Hepatic stellate cell (primary cell): ENCODE measurements at regions not wholly inside any gene's neighbourhood (a gene's known extent, or its start where the extent isn't known, plus 50 kb on each side); places are given as distances from the start of the nearest gene placed in this dataset.

Experiments
- DNase-seq: peaks from one replicate; pipeline ENCODE4 v3.0.0; 2011; ENCODE audit warnings: low spot score

DNA sequence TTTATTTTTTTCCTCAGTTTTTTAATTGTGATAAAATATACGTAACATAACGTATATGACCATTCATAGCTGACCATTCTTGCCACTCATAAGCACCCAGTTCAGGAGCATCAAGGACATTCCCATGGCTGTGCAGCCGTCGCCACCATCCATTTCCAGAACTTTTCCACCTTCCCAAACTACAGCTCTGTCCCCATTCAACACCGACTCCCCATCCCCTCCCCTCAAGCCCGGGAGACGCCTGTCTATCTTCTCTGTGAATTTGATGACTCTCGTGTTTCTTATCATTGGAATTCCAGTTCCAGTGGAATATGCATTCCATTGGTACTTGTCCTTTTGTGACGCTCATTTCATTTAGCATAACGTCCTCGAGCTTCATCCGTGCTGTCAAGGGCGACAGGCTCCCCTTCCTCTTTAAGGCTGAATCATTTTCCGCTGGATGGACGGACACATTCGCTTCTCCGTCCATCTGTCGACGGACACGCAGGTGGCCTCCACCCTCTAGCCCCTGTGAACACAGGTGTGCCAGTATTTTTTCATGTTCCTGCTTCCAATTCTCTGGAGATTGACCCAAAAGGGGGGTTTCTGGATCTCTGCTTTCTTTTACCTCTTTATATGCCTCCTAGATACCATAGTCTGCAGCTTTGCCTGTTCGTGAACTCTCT lies 88.1 kb downstream of the YTHDF1 start:
- no peak for DNase-seq

DNA sequence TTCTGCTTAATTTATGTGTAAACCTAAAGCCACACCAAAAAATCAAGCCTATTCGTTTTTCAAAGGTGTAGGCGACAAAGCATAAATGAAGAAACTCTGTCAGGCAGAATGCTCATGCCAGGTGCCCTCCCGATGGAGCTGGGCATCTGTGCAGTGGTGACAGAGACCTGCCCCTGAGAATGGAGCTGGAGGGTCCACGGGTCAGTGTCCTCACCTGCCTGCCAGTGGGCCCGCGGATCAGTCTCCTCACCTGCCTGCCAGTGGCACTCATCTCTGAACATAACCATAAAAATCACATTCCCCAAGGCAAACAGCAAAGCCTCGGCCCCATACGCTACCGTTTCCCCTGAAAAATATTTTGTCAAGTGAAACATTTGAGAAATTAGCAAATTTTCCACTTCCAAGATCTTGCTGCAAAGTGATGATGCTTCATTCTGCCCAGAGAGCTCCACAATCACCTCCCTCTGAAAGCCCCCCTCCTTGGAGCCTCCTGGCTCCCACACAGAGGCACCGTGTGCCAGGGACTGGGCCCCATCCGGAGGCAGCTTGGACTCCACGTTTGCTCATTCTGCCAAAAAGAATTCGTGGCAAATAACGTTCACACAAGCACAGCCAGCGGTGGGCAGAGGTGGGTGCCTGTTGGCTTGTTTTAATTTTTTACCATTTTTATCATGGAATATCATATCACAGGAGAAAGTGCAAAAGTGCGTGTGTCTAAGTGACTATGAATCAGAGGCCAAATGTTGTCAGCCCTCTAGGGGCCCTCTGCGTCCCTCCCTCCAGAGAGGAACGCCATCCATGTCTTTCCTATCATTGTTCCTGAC lies 88.8 kb downstream of the YTHDF1 start:
- DNase-seq = no peak

- no peak for DNase-seq
Observed at GRCh38 chr20:63125838-63126601, 89.9 kb downstream of the YTHDF1 start.

GRCh38 chr20:63125581-63125837 lies 90.4 kb downstream of the YTHDF1 start:
- DNase-seq = no peak

- DNase-seq = no peak
Observed at GRCh38 chr20:63124782-63125580, 91.0 kb downstream of the YTHDF1 start.

GRCh38 chr20:63124092-63124781 lies 91.7 kb downstream of the YTHDF1 start:
- DNase-seq = no peak

DNA sequence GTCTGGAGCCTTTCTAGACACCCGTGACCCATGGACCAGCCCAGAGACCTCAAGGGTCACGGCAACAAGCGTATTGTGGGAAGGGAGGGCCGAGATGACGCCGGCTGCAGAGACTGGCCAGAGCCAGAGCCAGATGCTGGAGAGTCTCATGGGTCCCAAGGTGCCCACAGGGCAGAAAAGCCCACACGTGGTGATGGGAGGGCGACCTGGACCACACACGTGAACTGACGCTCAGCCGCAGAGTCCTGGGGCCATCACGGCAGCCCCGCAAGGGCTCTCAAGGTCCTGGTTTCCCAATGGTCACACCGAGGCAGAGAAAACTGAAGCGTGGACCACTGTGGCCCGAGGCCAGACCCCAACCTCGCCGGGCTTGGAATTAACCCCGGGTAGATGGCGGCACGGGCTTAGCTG lies 92.6 kb downstream of the YTHDF1 start:
- no peak for DNase-seq

DNA sequence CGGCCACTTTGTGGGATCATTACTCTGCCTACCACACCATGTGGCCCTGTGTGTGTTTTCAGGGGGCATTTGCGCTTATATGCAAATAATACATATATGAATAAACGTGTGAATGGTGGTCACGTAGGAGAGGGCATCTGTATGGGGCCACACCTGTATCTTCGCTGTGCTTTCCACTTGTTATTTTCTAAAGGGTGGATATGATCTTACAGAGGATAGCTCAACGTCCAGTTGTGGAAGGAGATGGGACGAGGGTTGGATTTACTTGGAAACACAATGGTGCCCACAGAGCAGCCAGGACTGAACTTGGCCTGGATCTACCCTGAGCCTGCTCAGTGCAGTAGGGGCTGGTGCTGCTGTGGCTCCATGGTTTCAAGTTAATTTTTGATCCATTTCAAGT lies 93.3 kb downstream of the YTHDF1 start:
- DNase-seq = no peak

- no peak for DNase-seq
Observed at GRCh38 chr20:63121749-63122405, 94.1 kb downstream of the YTHDF1 start.

DNA sequence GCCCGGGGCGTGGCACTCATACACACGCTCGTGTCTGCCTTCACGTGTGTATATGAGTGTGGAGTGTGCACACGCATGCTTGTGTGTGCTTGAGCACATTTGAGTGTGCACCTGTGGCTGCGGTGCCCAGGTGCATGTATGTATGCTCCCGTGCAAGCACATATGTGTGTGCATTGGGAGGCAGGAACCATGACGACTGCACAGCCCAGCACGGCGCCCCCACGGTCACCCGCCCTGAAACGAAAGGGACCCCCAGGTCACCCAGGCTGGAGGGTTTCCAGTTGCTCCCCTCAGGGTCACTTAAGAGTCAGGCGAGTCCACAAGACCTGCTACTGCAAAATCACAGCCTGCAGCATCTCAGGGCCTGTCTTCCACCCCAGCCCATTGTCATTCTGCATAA lies 94.7 kb downstream of the YTHDF1 start:
- DNase-seq = no peak

DNA sequence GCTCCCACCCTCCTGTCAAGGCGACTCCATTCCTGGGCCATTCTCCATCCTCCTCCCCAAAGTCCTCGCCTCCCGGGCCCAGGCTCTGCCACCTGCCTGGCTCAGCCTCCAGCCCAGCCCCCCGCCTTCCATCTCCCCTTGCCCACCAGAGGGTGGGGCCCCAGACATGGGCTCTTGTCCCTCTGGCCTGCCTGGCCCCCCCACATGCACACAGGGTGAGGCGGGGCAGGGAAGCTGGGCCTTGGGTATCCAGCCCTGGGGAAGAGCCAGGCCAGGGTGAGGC lies 95.2 kb downstream of the YTHDF1 start:
- no peak for DNase-seq

DNA sequence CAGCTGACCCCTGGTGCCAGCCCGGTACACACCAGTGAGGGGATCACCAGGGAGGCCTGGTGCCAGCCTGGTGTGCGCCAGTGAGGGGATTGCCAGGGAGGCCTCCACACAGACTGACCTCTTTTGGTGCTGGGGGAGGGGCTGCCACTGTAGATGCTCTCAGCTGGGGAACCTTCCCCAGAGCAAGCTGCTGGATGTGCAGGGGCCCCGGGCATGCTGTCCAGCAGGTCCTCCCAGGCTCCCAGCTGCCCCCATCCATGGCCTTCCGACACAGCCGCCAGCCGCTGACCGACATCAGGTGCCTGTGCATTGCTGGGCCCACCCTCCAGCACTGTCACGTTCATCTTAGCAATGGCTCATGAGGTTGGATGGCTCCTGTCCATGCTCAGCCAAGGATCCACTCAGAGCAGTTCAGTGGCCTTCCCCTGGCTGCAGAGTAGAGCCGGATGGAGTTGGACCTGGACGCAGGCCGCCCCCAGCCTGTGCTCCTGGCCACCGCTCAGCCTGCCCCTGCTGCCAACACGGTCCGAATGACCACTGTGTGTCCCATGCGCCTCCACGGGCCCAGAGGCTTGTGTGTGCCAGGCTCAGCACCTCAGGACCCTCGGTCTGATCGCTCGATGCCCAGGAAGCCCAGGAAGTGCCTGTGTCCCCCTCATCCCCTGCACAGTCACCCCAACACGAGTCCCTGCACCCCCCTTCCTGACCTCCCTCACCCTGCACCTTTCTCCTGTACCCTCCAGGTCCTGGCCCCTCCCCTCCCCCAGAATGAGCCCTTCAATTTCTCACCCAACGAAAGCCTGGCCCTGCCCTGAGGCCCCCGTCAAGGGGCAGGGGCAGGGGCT lies 95.7 kb downstream of the YTHDF1 start:
- DNase-seq = no peak

DNA sequence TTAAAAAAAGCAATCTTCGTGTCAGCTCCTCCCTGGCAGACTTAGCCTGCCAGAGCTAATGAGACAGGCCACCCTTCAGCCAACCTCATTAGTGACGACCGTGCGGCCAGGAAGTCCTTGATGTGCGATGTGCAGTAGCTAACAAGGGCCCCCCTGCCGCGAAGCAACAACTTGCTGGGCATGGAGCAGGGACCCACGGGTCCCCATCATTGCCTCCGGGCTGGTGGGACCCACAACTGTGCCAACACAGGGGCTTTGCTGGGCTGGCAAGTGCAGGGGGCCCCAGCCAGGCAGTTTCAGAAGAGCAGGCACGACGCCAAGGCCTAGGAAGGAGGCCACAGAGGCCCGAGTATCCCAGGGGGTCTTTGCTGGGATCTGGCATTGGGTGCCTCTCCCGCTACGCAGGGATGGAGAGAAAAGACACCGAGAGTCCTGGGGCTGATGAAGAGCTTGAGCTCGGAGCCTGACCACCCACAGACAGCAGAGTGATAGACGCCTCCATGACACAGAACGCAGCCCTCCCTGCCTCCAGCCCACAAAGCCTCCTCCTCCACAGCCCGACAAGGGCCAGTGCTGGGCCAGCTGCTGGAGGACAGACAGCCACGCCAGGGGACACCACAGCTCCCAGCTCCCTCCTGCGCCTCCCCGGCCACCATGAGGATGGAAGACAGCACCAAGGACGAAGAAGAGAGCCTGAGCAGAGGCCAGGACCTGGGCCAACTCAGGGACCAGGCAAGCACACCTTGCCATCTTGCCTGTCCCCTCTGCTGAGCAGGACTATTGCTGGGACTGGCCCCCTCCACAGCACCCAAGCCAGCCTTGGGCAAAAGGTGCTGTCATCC lies 96.6 kb downstream of the YTHDF1 start:
- no peak for DNase-seq

GRCh38 chr20:63118303-63119120 lies 97.4 kb downstream of the YTHDF1 start:
- DNase-seq = no peak

DNA sequence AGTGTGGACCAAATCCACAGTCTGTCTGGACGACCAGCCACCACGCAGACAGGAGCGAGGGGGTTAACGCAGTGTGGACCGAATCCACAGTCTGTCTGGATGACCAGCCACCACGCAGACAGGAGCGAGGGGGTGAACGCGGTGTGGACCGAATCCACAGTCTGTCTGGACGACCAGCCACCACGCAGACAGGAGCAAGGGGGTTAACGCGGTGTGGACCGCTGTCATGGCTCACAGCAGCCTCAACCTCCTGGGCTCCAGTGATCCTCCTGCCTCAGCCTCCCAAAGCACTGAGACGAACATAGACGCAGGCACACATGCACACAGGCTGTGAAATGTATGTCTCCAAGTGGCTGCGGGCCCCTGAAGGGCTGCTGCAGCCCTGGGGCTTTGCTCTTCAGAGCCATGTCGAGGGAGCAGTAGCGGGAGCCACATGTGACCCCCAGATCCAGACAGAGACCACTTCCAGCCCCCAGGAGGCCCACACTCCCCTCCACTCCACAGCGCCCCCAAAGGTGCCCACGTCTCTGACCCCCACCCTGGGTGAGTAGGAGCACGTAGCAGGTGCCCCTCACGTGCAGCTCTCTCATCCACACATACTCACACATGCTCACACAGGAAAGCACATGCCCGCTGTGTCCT lies 98.1 kb downstream of the YTHDF1 start:
- no peak for DNase-seq

DNA sequence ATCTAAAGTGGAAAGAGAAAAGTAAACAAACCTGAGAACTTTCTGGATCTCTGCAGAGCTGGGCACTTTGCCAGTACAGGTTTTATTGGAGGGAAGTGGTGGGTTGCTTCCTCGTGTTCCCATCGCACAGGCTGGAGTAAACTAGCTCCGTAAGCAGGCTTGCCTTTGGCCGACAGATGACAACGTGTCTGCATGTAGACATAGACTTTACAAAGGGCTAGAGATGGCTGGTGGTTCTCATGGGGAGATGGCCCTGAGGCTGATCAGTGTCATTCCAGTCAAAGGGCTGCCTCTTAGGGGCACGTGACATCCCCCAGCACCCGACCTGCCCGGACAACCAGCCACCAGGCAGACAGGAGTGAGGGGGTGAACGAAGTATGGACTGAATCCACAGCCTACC lies 98.8 kb downstream of the YTHDF1 start:
- no peak for DNase-seq

DNA sequence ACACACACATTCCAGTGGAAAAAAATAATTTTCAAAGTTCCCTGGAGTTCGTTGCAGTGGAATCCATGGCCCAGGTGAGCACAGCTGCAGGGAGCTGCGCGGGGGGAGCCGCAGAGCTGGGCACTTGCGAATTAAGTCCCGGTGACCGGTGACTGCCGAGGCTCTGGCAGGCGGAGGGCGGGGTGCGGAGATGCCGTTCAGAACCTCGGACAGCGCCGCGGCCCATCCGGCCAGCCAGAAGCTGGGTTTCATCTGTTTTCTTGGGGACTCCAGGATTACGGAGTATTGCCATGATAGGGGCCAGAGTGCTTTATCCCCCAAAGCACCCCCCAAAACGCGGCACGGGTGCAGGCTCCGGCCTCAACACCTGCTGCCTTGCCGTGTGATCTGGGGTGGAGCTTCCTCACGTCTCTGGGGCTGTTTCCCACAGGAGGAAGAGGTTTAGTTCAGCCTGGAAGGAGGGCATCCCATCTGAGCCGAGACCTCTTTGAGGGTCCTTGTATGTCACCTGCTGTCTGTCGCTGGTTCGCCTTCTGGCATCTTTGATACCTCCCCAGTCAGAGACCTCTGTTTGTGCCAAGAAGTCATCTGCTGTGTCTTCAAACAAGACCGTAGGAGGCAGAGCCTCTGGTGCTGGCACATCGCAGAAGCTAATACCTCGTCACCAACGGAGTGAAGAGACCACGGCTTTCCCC lies 99.4 kb downstream of the YTHDF1 start:
- peak; percentile 53 for DNase-seq
